Liver (tissue), 8 donors: ENCODE measurements at regions not wholly inside any gene's neighbourhood (a gene's known extent, or its start where the extent isn't known, plus 50 kb on each side); places are given as distances from the start of the nearest gene placed in this dataset.

Source experiments
- DNase-seq: peaks from one replicate; pipeline ENCODE4 v3.0.0-alpha.2; 2017; ENCODE audit warnings: low spot score
- H3K27ac ChIP-seq, 2 donors: one replicate each; pipeline ENCODE4 v1.7.0; 2013; ENCODE audit warnings: inconsistent platforms in 2 of 2, low read length in 2 of 2, control low read depth in 1 of 2, low read depth in 1 of 2, mild to moderate bottlenecking in 1 of 2
- H3K27me3 ChIP-seq, 4 donors: one replicate each; pipeline versions ENCODE4 v1.6.1 to v1.7.0; 2013; ENCODE audit warnings: low read length in 3 of 4, inconsistent platforms in 1 of 4, mild to moderate bottlenecking in 1 of 4, moderate library complexity in 1 of 4; ENCODE audit not compliant: control insufficient read depth in 4 of 4, insufficient read depth in 4 of 4
- H3K36me3 ChIP-seq, 4 donors: one replicate each; pipeline versions ENCODE4 v1.6.1 to v1.7.0; 2013; ENCODE audit warnings: low read length in 3 of 4, mild to moderate bottlenecking in 3 of 4, low read depth in 1 of 4, moderate library complexity in 1 of 4; ENCODE audit not compliant: control insufficient read depth in 4 of 4, insufficient read depth in 3 of 4
- H3K4me1 ChIP-seq, 4 donors: one replicate each; pipeline versions ENCODE4 v1.6.1 to v1.7.0; 2013; ENCODE audit warnings: low read length in 3 of 4, mild to moderate bottlenecking in 3 of 4, moderate library complexity in 1 of 4; ENCODE audit not compliant: control insufficient read depth in 4 of 4, insufficient read depth in 4 of 4
- H3K4me3 ChIP-seq, 3 donors: one replicate each; pipeline versions ENCODE4 v1.6.1 to v1.7.0; 2013; ENCODE audit warnings: low read length in 3 of 3, control low read depth in 1 of 3, low read depth in 1 of 3, mild to moderate bottlenecking in 1 of 3
- H3K9ac ChIP-seq, 2 donors: one replicate each; pipeline ENCODE4 v1.7.0; 2013; ENCODE audit warnings: low read length in 2 of 2, mild to moderate bottlenecking in 2 of 2, moderate library complexity in 2 of 2, control low read depth in 1 of 2, low read depth in 1 of 2
- H3K9me3 ChIP-seq, 4 donors: one replicate each; pipeline versions ENCODE4 v1.6.1 to v1.7.0; 2013; ENCODE audit warnings: low read length in 3 of 4; ENCODE audit not compliant: control insufficient read depth in 4 of 4
- ATF3 ChIP-seq: IDR thresholded peaks from 2 replicates; pipeline ENCODE4 v1.6.1; 2016; ENCODE audit warnings: antibody characterized with exemption
- CTCF ChIP-seq: fragments of 150-350 bp; IDR thresholded peaks from 2 replicates; pipeline ENCODE4 v1.5.1; 2017; ENCODE audit warnings: improper control_type of control experiment, low read depth, low read length; ENCODE audit not compliant: missing input control
- EGR1 ChIP-seq, 2 donors: IDR thresholded peaks; 2 replicates each; pipeline ENCODE4 v1.6.1; 2016 to 2018; ENCODE audit warnings: antibody characterized with exemption in 2 of 2, low read depth in 2 of 2
- FOXA1 ChIP-seq: IDR thresholded peaks from 2 replicates; pipeline ENCODE4 v1.6.1; 2016; ENCODE audit warnings: antibody characterized with exemption
- FOXA2 ChIP-seq: IDR thresholded peaks from 2 replicates; pipeline ENCODE4 v1.6.1; 2016; ENCODE audit warnings: antibody characterized with exemption
- GABPA ChIP-seq, 2 donors: IDR thresholded peaks in 1 of 2; conservative IDR thresholded peaks in 1 of 2; 2 replicates each; pipeline ENCODE4 v1.6.1; 2016; ENCODE audit warnings: antibody characterized with exemption in 2 of 2, mild to moderate bottlenecking in 1 of 2, moderate library complexity in 1 of 2
- HNF4A ChIP-seq, 2 donors: conservative IDR thresholded peaks; 2 replicates each; pipeline ENCODE4 v1.6.1; 2016; ENCODE audit warnings: antibody characterized with exemption in 2 of 2, mild to moderate bottlenecking in 2 of 2
- HNF4G ChIP-seq: IDR thresholded peaks from 2 replicates; pipeline ENCODE4 v1.6.1; 2016; ENCODE audit warnings: antibody characterized with exemption
- JUND ChIP-seq, 2 donors: IDR thresholded peaks; 2 replicates each; pipeline ENCODE4 v1.6.1; 2016; ENCODE audit warnings: antibody characterized with exemption in 2 of 2
- MAX ChIP-seq: IDR thresholded peaks from 2 replicates; pipeline ENCODE4 v1.6.1; 2016; ENCODE audit warnings: antibody characterized with exemption
- NR2F2 ChIP-seq: IDR thresholded peaks from 2 replicates; pipeline ENCODE4 v1.6.1; 2016; ENCODE audit warnings: antibody characterized with exemption
- REST ChIP-seq: IDR thresholded peaks from 2 replicates; pipeline ENCODE4 v1.6.1; 2016; ENCODE audit warnings: antibody characterized with exemption, mild to moderate bottlenecking
- RXRA ChIP-seq, 2 donors: IDR thresholded peaks; 2 replicates each; pipeline ENCODE4 v1.6.1; 2017 to 2018; ENCODE audit warnings: antibody characterized with exemption in 2 of 2, mild to moderate bottlenecking in 1 of 2
- SP1 ChIP-seq: IDR thresholded peaks from 2 replicates; pipeline ENCODE4 v1.6.1; 2018; ENCODE audit warnings: antibody characterized with exemption, mild to moderate bottlenecking
- YY1 ChIP-seq: IDR thresholded peaks from 2 replicates; pipeline ENCODE4 v1.6.1; 2016; ENCODE audit warnings: antibody characterized with exemption, mild to moderate bottlenecking
- ZBTB33 ChIP-seq: IDR thresholded peaks from 2 replicates; pipeline ENCODE4 v1.6.1; 2016; ENCODE audit warnings: antibody characterized with exemption
- WGBS: extraction: QIAGEN DNeasy Blood & Tissue Kit; methylation state at CpG from one replicate; pipeline ENCODE4 v1.1.7; 2013; 5-methylcytosine and 5-hydroxymethylcytosine counted together
- donor health status: healthy.
- donor health status: healthy.
- donor health status: healthy.
- donor health status: healthy.
- donor health status: healthy.

- Histone ChIP-seq H3K36me3 (no peaks in the 10 kb centered on the region), H3K27me3 (no peaks in the 10 kb centered on the region), H3K27ac (no peak overlapping the region), H3K4me1 (no peaks in the 10 kb centered on the region), H3K4me3 (no peak overlapping the region), H3K9ac (no peak overlapping the region), H3K9me3 (no peaks in the 10 kb centered on the region)
- WGBS = 79% methylated on average over 3 of the region's 3 CpGs
- DNase-seq = no peak
- TF ChIP-seq CTCF = no peak
- TF ChIP-seq EGR1 (IDR thresholded peaks at IDR 0.05; ENCODE audit: low read depth in 2 of 2) = no peak
- TF ChIP-seq NR2F2 = no peak
- no peak for TF ChIP-seq MAX
- no peak for TF ChIP-seq HNF4G
- no peak for TF ChIP-seq SP1
- TF ChIP-seq YY1 = no peak
- TF ChIP-seq FOXA1 = no peak
- no peak for TF ChIP-seq FOXA2
- no peak for TF ChIP-seq GABPA (IDR thresholded peaks at IDR 0.05 in 1 of 2, conservative IDR thresholded peaks at IDR 0.05 in 1 of 2)
These were observed 61.4 kb downstream of the IRX6 start for GRCh38 chr16:55385359-55385758.

GRCh38 chr16:55386534-55387296, 62.7 kb downstream of the IRX6 start:
- no peak overlapping the region for H3K9ac ChIP-seq
- H3K4me1 ChIP-seq = no peaks in the 10 kb centered on the region
- H3K9me3 ChIP-seq = no peaks in the 10 kb centered on the region
- H3K27ac ChIP-seq = no peak overlapping the region
- no peak for TF ChIP-seq REST
- no peak for TF ChIP-seq MAX
- no peak for TF ChIP-seq HNF4A (conservative IDR thresholded peaks at IDR 0.05)
- no peak for TF ChIP-seq FOXA1
- TF ChIP-seq YY1 = no peak
- TF ChIP-seq SP1 = no peak
- no peak for TF ChIP-seq EGR1 (IDR thresholded peaks at IDR 0.05; ENCODE audit: low read depth in 2 of 2)
- TF ChIP-seq GABPA (IDR thresholded peaks at IDR 0.05 in 1 of 2, conservative IDR thresholded peaks at IDR 0.05 in 1 of 2) = no peak
- TF ChIP-seq CTCF = no peak
- TF ChIP-seq JUND (IDR thresholded peaks at IDR 0.05) = no peak
- TF ChIP-seq ATF3 = no peak
- no peak for TF ChIP-seq RXRA (IDR thresholded peaks at IDR 0.05)
- TF ChIP-seq ZBTB33 = no peak
- TF ChIP-seq HNF4G = no peak
- no peak for TF ChIP-seq FOXA2
- no peak for TF ChIP-seq NR2F2
- DNase-seq = no peak
- H3K27me3 ChIP-seq = no peaks in the 10 kb centered on the region
- H3K36me3 ChIP-seq = no peaks in the 10 kb centered on the region
- 85% methylated on average over 5 of the region's 5 CpGs for WGBS
- H3K4me3 ChIP-seq = no peak overlapping the region
